GM12873 (cell line): ENCODE measurements at regions not wholly inside any gene's neighbourhood (a gene's known extent, or its start where the extent isn't known, plus 50 kb on each side); places are given as distances from the start of the nearest gene placed in this dataset.

Experiments
- TF ChIP-seq, protein P1 (sequence below): IDR thresholded peaks from 2 replicates; pipeline ENCODE4 v1.5.1; 2012; ENCODE audit warnings: low read depth, mild to moderate bottlenecking, moderate library complexity, low read length, control low read depth; ENCODE audit not compliant: insufficient read depth; ENCODE audit errors: missing control alignments

GRCh38 chr3:87461443-87461842 is 185.1 kb upstream of the POU1F1 start:
- TF ChIP-seq, protein P1, sequence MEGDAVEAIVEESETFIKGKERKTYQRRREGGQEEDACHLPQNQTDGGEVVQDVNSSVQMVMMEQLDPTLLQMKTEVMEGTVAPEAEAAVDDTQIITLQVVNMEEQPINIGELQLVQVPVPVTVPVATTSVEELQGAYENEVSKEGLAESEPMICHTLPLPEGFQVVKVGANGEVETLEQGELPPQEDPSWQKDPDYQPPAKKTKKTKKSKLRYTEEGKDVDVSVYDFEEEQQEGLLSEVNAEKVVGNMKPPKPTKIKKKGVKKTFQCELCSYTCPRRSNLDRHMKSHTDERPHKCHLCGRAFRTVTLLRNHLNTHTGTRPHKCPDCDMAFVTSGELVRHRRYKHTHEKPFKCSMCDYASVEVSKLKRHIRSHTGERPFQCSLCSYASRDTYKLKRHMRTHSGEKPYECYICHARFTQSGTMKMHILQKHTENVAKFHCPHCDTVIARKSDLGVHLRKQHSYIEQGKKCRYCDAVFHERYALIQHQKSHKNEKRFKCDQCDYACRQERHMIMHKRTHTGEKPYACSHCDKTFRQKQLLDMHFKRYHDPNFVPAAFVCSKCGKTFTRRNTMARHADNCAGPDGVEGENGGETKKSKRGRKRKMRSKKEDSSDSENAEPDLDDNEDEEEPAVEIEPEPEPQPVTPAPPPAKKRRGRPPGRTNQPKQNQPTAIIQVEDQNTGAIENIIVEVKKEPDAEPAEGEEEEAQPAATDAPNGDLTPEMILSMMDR = no peak

DNA sequence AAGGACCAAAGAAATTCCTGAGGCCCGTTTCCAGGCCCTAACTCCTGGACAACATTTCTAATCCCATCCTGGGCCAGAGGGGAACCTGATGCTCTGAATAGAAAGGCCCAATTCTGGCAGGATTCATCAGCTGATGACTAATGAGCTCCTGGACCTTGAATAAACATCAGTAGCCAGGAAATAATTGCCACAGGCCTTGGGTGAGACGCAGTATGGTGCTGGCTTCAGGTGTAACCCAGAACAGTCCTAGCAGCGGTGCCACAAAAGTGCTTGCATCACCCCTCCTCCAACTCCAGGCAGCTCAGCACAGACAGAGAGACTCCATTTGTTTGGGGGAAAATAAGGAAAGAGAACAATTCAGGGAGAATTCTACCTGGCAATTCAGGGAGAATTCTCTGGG is 184.7 kb upstream of the POU1F1 start:
- TF ChIP-seq, protein P1 = no peak

GRCh38 chr3:87448558-87448957 is 172.2 kb upstream of the POU1F1 start:
- TF ChIP-seq, protein P1 = no peak

DNA sequence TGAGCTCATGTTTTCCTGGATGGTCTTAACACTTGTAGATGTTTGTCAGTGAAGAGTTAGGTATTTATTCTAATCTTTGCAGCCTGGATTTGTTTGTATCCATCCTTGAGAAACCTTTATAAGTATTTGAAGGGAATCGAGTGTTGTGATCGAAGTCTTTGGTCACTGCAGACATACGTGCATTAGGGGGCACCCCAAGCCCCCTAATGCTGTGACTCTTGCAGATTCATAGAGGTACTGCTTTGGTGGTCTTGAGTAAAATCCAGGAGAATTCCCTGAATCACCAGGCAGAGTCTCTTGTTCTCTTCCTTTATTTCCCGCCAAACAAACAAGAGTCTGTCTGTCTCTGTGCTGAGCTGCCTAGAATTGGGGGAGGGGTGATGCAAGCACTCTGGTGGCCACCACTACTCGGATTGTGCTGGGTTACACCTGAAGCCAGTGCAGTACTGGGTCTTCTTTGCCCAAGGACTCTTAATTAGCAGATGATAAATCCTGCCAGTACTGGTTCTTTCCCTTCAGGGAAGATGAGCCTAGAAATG is 170.5 kb upstream of the POU1F1 start:
- TF ChIP-seq, protein P1 = no peak

- TF ChIP-seq, protein P1 = no peak
Observed at GRCh38 chr3:87442470-87442869, 166.1 kb upstream of the POU1F1 start.

- TF ChIP-seq, protein P1 = no peak
Observed at GRCh38 chr3:87437765-87438164, 161.4 kb upstream of the POU1F1 start.

DNA sequence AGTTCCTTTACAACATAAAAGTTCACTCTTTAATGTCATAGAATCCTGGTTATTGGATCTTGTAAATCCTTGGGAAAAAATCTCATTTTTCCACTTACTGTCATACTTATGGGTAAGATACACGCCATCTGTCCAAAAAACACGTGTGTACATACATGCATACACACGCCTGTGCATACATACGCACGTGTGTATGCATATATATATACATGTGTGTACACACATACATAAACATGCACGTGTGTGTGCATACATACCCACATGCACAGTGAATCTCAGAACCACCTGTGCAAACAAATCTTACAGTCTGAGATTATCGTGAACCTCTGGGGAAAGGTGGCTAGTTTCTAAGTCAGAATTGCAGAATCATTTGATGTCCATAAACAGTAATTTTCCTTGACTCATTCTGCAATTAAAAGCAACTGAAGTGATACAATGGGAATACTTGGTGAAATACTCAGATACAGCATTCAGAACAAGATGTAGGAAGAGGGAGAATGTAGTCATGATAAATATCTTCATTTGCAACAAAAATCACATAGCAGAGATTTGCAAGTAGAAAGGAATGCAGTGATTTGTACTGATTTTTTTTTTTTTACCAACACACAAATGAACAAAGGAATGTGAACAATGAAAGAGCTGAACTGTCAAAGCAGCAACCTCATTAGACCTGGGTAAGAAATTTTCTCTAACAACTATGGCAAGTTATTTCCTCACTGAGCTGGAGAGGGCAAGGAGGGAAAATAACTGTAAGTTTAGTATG is 160.6 kb upstream of the POU1F1 start:
- TF ChIP-seq, protein P1 = no peak
